H7 (cell line): ENCODE measurements at regions not wholly inside any gene's neighbourhood (a gene's known extent, or its start where the extent isn't known, plus 50 kb on each side); places are given as distances from the start of the nearest gene placed in this dataset.

Source experiments
- DNase-seq: peaks from one replicate; pipeline ENCODE4 v3.0.0; 2012
- H3K27me3 ChIP-seq: 2 replicates; pipeline ENCODE4 v1.6.0; 2011; ENCODE audit warnings: mild to moderate bottlenecking, low read length; ENCODE audit not compliant: control insufficient read depth, insufficient read depth
- H3K36me3 ChIP-seq: replicated peaks from 2 replicates; pipeline ENCODE4 v1.5.1; 2011; ENCODE audit warnings: low read length; ENCODE audit not compliant: control insufficient read depth, insufficient read depth
- H3K4me3 ChIP-seq: 2 replicates; pipeline ENCODE4 v1.5.1; 2011; ENCODE audit warnings: low read depth, mild to moderate bottlenecking, control low read depth, low read length, moderate library complexity; ENCODE audit not compliant: insufficient read depth

GRCh38 chr1:14487671-14488070 is 110.8 kb upstream of the KAZN start:
- H3K27me3 ChIP-seq = no peaks in the 10 kb centered on the region
- no peak for DNase-seq
- H3K36me3 ChIP-seq = no peaks in the 10 kb centered on the region
- H3K4me3 ChIP-seq = no peak overlapping the region

GRCh38 chr1:14494911-14495310 is 103.6 kb upstream of the KAZN start:
- Histone ChIP-seq H3K27me3 (no peaks in the 10 kb centered on the region; the same call in 1 of the 2 replicates), H3K4me3 (no peak overlapping the region), H3K36me3 (no peaks in the 10 kb centered on the region)
- DNase-seq = no peak

GRCh38 chr1:14495381-14495780 is 103.1 kb upstream of the KAZN start:
- Histone ChIP-seq H3K36me3 (no peaks in the 10 kb centered on the region), H3K27me3 (no peaks in the 10 kb centered on the region; the same call in 1 of the 2 replicates), H3K4me3 (no peak overlapping the region)
- DNase-seq = no peak

- Histone ChIP-seq H3K36me3 (no peaks in the 10 kb centered on the region), H3K4me3 (no peak overlapping the region), H3K27me3 (no peaks in the 10 kb centered on the region; the same call in 1 of the 2 replicates)
- no peak for DNase-seq
Measured at GRCh38 chr1:14495996-14496395, 102.5 kb upstream of the KAZN start.

- Histone ChIP-seq H3K4me3 (no peak overlapping the region), H3K27me3 (no peaks in the 10 kb centered on the region; the same call in 1 of the 2 replicates), H3K36me3 (no peaks in the 10 kb centered on the region)
- no peak for DNase-seq
Measured at GRCh38 chr1:14498839-14499238, 99.6 kb upstream of the KAZN start.

- Histone ChIP-seq H3K4me3 (no peak overlapping the region), H3K27me3 (no peaks in the 10 kb centered on the region; the same call in 1 of the 2 replicates), H3K36me3 (no peaks in the 10 kb centered on the region)
- no peak for DNase-seq
Measured at GRCh38 chr1:14499312-14500040, 99.0 kb upstream of the KAZN start.

GRCh38 chr1:14500041-14500440 is 98.4 kb upstream of the KAZN start:
- no peak for DNase-seq
- Histone ChIP-seq H3K4me3 (no peak overlapping the region), H3K27me3 (no peaks in the 10 kb centered on the region; the same call in 1 of the 2 replicates), H3K36me3 (no peaks in the 10 kb centered on the region)

GRCh38 chr1:14500912-14501311 is 97.6 kb upstream of the KAZN start:
- no peak for DNase-seq
- Histone ChIP-seq H3K36me3 (no peaks in the 10 kb centered on the region), H3K4me3 (no peak overlapping the region), H3K27me3 (no peaks in the 10 kb centered on the region; the same call in 1 of the 2 replicates)

- Histone ChIP-seq H3K27me3 (no peaks in the 10 kb centered on the region; the same call in 1 of the 2 replicates), H3K4me3 (no peak overlapping the region), H3K36me3 (no peaks in the 10 kb centered on the region)
- no peak for DNase-seq
Measured at GRCh38 chr1:14504517-14504916, 94.0 kb upstream of the KAZN start.

GRCh38 chr1:14506471-14507255 is 91.8 kb upstream of the KAZN start:
- no peak overlapping the region for H3K4me3 ChIP-seq
- DNase-seq = no peak
- H3K27me3 ChIP-seq = no peaks in the 10 kb centered on the region; the same call in 1 of the 2 replicates
- H3K36me3 ChIP-seq = no peaks in the 10 kb centered on the region

GRCh38 chr1:14507262-14507661 is 91.2 kb upstream of the KAZN start:
- H3K4me3 ChIP-seq = no peak overlapping the region
- H3K27me3 ChIP-seq = no peaks in the 10 kb centered on the region; the same call in 1 of the 2 replicates
- no peaks in the 10 kb centered on the region for H3K36me3 ChIP-seq
- DNase-seq = no peak

GRCh38 chr1:14508613-14509012 is 89.9 kb upstream of the KAZN start:
- no peak overlapping the region for H3K4me3 ChIP-seq
- no peaks in the 10 kb centered on the region for H3K36me3 ChIP-seq
- DNase-seq = no peak
- no peaks in the 10 kb centered on the region; the same call in 1 of the 2 replicates for H3K27me3 ChIP-seq

- no peak for DNase-seq
- no peaks in the 10 kb centered on the region; the same call in 1 of the 2 replicates for H3K27me3 ChIP-seq
- no peaks in the 10 kb centered on the region for H3K36me3 ChIP-seq
- H3K4me3 ChIP-seq = no peak overlapping the region
Measured at GRCh38 chr1:14511166-14511680, 87.3 kb upstream of the KAZN start.

GRCh38 chr1:14511796-14512585 is 86.5 kb upstream of the KAZN start:
- DNase-seq = no peak
- H3K27me3 ChIP-seq = no peaks in the 10 kb centered on the region; the same call in 1 of the 2 replicates
- no peaks in the 10 kb centered on the region for H3K36me3 ChIP-seq
- H3K4me3 ChIP-seq = no peak overlapping the region
